Osteoblast (primary cell): ENCODE measurements at regions not wholly inside any gene's neighbourhood (a gene's known extent, or its start where the extent isn't known, plus 50 kb on each side); places are given as distances from the start of the nearest gene placed in this dataset.

Experiments used
- DNase-seq: peaks from one replicate; pipeline ENCODE4 v3.0.0; 2011; ENCODE audit warnings: low spot score, mixed read lengths; ENCODE audit not compliant: insufficient read length; ENCODE audit errors: missing footprints
- H2AFZ ChIP-seq: 2 replicates; pipeline ENCODE4 v1.6.0; 2011; ENCODE audit warnings: mild to moderate bottlenecking, low read length
- H3K27ac ChIP-seq: 2 replicates; pipeline ENCODE4 v1.5.1; 2011; ENCODE audit warnings: mild to moderate bottlenecking, low read depth, low read length, moderate library complexity
- H3K27me3 ChIP-seq: 2 replicates; pipeline ENCODE4 v1.6.0; 2012; ENCODE audit warnings: mild to moderate bottlenecking, control low read depth, inconsistent platforms, low read length, moderate library complexity; ENCODE audit not compliant: insufficient read depth
- H3K36me3 ChIP-seq: 2 replicates; pipeline ENCODE4 v1.5.1; 2011; ENCODE audit warnings: mild to moderate bottlenecking, low read length, control low read depth, moderate library complexity; ENCODE audit not compliant: insufficient read depth
- H3K4me1 ChIP-seq: 2 replicates; pipeline ENCODE4 v1.5.1; 2011; ENCODE audit warnings: mild to moderate bottlenecking, low read length, control low read depth, moderate library complexity; ENCODE audit not compliant: insufficient read depth
- H3K4me2 ChIP-seq: 2 replicates; pipeline ENCODE4 v1.6.0; 2011; ENCODE audit warnings: mild to moderate bottlenecking, low read length; ENCODE audit not compliant: insufficient read depth
- H3K4me3 ChIP-seq: fragments of 200-600 bp; sonication (generic); 3 replicates; pipeline ENCODE4 v1.5.1; 2012; ENCODE audit warnings: mild to moderate bottlenecking, low read length, inconsistent platforms; ENCODE audit not compliant: insufficient read depth
- H3K79me2 ChIP-seq: 2 replicates; pipeline ENCODE4 v1.6.0; 2012; ENCODE audit warnings: mild to moderate bottlenecking, low read length, control low read depth, inconsistent platforms; ENCODE audit not compliant: insufficient read depth
- H3K9me3 ChIP-seq: 2 replicates; pipeline ENCODE4 v1.5.1; 2011; ENCODE audit warnings: low read depth, low read length, control low read depth
- H4K20me1 ChIP-seq: 2 replicates; pipeline ENCODE4 v1.6.0; 2012; ENCODE audit warnings: mild to moderate bottlenecking, low read length, control low read depth; ENCODE audit not compliant: insufficient read depth
- CTCF ChIP-seq: IDR thresholded peaks from 2 replicates; pipeline ENCODE4 v1.5.1; 2011; ENCODE audit warnings: mild to moderate bottlenecking, low read depth, low read length, moderate library complexity; ENCODE audit errors: extremely low read depth

GRCh38 chr3:80241791-80242190 is 474.0 kb upstream of the ROBO1 start:
- TF ChIP-seq CTCF = no peak
- no peak for DNase-seq
- no peak overlapping the region for H3K4me2 ChIP-seq
- H3K27ac ChIP-seq = no peak overlapping the region
- H3K36me3 ChIP-seq = no peaks in the 10 kb centered on the region
- no peaks in the 10 kb centered on the region for H3K9me3 ChIP-seq
- no peaks in the 10 kb centered on the region for H4K20me1 ChIP-seq
- H3K4me3 ChIP-seq = no peak overlapping the region
- no peak overlapping the region for H2AFZ ChIP-seq
- H3K4me1 ChIP-seq = no peaks in the 10 kb centered on the region
- no peaks in the 10 kb centered on the region for H3K27me3 ChIP-seq
- H3K79me2 ChIP-seq = no peaks in the 10 kb centered on the region

- no peaks in the 10 kb centered on the region for H3K27me3 ChIP-seq
- DNase-seq = no peak
- TF ChIP-seq CTCF = no peak
- no peak overlapping the region for H3K27ac ChIP-seq
- H3K4me2 ChIP-seq = no peak overlapping the region
- no peak overlapping the region for H3K4me3 ChIP-seq
- H3K36me3 ChIP-seq = no peaks in the 10 kb centered on the region
- H3K4me1 ChIP-seq = no peaks in the 10 kb centered on the region
- no peaks in the 10 kb centered on the region for H3K9me3 ChIP-seq
- no peak overlapping the region for H2AFZ ChIP-seq
- H4K20me1 ChIP-seq = no peaks in the 10 kb centered on the region
- no peaks in the 10 kb centered on the region for H3K79me2 ChIP-seq
Observed at GRCh38 chr3:80239301-80239700, 471.5 kb upstream of the ROBO1 start.

- no peak for TF ChIP-seq CTCF
- Histone ChIP-seq H3K4me1 (peaks cover 2% of the 10 kb centered on the region), H3K27ac (no peak overlapping the region), H3K36me3 (no peaks in the 10 kb centered on the region), H3K27me3 (no peaks in the 10 kb centered on the region), H3K4me2 (no peak overlapping the region), H3K9me3 (no peaks in the 10 kb centered on the region), H3K79me2 (no peaks in the 10 kb centered on the region), H2AFZ (no peak overlapping the region), H3K4me3 (no peak overlapping the region), H4K20me1 (no peaks in the 10 kb centered on the region)
- DNase-seq = no peak
Observed at GRCh38 chr3:80238606-80239005, 470.8 kb upstream of the ROBO1 start.

- H2AFZ ChIP-seq = no peak overlapping the region
- no peaks in the 10 kb centered on the region for H3K27me3 ChIP-seq
- no peak overlapping the region for H3K27ac ChIP-seq
- peaks cover 6% of the 10 kb centered on the region for H3K4me1 ChIP-seq
- no peaks in the 10 kb centered on the region for H4K20me1 ChIP-seq
- no peaks in the 10 kb centered on the region for H3K79me2 ChIP-seq
- H3K4me2 ChIP-seq = no peak overlapping the region
- H3K4me3 ChIP-seq = no peak overlapping the region
- TF ChIP-seq CTCF = no peak
- DNase-seq = no peak
- no peaks in the 10 kb centered on the region for H3K9me3 ChIP-seq
- no peaks in the 10 kb centered on the region for H3K36me3 ChIP-seq
Observed at GRCh38 chr3:80238152-80238551, 470.4 kb upstream of the ROBO1 start.
